ENCODE measurements at regions not wholly inside any gene's neighbourhood (a gene's known extent, or its start where the extent isn't known, plus 50 kb on each side); places are given as distances from the start of the nearest gene placed in this dataset.
"Not testable (repeated sequence)": the region's sequence is repeated elsewhere in the genome, so short reads cannot be mapped to it uniquely, and the experiment has no call there.

GRCh38 chr4:18454349-18454748, 432.8 kb upstream of the LCORL start:
- DNase-seq (ENCODE audit: low read depth in 2 of 3, low spot score in 2 of 3) = no peak

- DNase-seq (ENCODE audit: low read depth in 2 of 3, low spot score in 2 of 3) = no peak
Measured at GRCh38 chr4:18445110-18445509, 423.6 kb upstream of the LCORL start.

DNA sequence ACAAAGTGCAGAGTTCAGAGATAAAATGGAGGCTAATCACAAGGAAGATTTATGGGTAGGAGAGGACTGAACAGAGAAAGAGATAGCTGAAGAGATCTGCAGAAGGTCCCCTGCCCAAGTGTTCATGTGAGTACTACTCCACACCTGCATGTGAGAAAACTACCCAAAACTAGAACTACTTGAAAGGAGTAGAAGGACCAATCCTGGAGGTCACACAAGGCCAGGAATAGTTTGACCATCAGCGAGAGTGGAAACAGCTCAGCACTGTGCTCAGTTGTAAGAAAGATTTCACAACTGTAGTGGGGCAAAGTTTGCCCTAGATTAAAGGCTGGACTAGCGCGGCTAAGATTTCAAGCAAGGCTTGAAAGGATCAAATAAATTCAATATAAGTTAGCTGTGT, 422.7 kb upstream of the LCORL start:
- no peak for DNase-seq (ENCODE audit: low read depth in 2 of 3, low spot score in 2 of 3)

DNA sequence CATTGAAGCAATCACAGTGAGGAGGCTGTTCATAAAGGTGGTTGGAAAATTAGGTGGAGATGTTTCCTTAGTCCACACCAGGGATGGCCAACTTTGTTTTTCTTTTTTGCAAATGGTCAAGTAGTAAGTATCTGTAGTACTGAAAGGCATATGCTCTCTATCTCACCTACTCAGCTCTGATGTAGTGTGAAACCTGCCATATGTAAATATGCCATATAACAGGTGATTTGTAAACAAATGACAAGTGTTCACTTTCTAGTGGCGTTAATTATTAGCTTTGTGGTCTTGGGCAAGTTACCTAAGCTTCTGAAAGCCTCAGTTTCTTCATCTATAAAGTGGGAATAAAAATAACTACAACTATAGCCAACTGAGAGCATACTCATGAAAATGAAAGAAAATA, 421.4 kb upstream of the LCORL start:
- no peak for DNase-seq (ENCODE audit: low read depth in 2 of 3, low spot score in 2 of 3)

- DNase-seq (ENCODE audit: low read depth in 2 of 3, low spot score in 2 of 3) = no peak
Measured at GRCh38 chr4:18441676-18442075, 420.1 kb upstream of the LCORL start.

GRCh38 chr4:18441203-18441590, 419.6 kb upstream of the LCORL start:
- no peak for DNase-seq (ENCODE audit: low read depth in 2 of 3, low spot score in 2 of 3)

DNA sequence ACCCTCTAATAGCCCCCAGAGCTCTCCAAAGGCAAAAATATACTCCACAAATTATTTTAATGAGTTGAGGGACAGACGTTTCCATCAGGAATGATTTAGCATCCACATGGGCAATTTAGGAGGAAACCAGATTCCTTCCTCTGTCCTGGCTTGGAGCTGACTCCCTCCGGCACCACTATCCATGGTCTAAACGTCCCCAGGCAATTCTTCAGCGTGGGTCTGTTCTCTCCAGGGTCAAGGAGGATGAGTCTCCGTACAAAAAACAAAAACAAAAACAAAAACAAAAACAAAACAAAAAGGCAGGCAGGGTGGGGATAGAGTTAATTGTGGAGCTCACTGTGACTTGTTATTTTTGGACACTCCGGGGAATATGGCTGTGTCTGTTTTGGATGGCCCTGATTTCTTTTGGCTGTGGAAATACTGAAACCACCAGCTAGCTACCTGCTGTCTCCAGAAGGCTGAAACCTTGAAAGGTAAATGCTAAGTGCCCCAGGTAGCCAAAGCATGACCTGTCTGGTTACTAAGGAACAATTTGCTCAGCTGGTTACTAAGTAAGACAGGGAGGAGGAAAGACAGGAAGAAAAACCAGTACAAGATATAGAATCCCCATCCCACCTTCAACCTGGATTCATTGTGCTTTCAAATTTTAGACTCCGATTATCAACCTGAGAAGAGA, 419.1 kb upstream of the LCORL start:
- DNase-seq (ENCODE audit: low read depth in 2 of 3, low spot score in 2 of 3) = no peak

- DNase-seq (ENCODE audit: low read depth in 2 of 3, low spot score in 2 of 3) = no peak
Measured at GRCh38 chr4:18439311-18439710, 417.8 kb upstream of the LCORL start.

GRCh38 chr4:18435781-18436180, 414.2 kb upstream of the LCORL start:
- no peak for DNase-seq (ENCODE audit: low read depth in 2 of 3, low spot score in 2 of 3)

- DNase-seq (ENCODE audit: low read depth in 2 of 3, low spot score in 2 of 3) = no peak
Measured at GRCh38 chr4:18422685-18423084, 401.1 kb upstream of the LCORL start.

DNA sequence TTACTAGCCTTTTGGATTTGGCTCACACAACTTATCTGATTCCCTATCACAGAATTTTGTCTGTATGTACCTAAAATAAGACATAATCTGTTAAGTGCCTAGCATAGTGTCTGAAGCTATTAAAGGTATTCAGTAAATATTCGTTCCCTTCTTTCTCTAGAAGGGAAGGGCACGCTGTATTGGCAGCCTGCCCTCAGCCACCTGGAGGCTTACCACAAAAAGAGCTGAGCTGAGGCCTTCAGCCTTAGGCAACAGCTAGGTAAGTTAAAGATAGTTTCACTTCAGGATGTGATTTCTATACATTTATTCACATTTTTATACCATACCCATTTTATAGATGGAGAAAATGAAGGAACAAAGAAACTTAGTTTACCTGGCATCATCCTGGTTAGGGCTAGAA, 400.0 kb upstream of the LCORL start:
- DNase-seq (ENCODE audit: low read depth in 2 of 3, low spot score in 2 of 3) = no peak

GRCh38 chr4:18419780-18420179, 398.2 kb upstream of the LCORL start:
- DNase-seq (ENCODE audit: low read depth in 2 of 3, low spot score in 2 of 3) = no peak

DNA sequence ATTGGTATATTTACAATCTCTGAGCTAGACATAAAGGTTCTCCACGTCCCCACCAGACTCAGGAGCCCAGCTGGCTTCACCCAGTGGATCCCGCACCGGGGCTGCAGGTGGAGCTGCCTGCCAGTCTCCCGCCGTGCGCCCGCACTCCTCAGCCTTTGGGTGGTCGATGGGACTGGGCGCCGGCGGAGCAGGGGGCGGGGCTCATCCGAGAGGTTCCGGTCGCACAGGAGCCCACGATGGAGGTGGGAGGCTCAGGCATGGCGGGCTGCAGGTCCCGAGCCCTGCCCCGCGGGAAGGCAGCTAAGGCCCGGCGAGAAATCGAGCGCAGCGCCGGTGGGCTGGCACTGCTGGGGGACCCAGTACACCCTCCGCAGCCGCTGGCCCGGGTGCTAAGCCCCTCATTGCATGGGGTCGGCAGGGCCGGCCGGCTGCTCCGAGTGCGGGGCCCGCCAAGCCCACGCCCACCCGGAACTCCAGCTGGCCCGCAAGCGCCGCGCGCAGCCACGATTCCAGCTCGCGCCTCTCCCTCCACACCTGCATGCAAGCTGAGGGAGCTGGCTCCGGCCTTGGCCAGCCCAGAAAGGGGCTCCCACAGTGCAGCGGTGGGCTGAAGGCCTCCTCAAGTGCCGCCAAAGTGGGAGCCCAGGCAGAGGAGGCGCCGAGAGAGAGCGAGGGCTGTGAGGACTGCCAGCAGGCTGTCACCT, 396.8 kb upstream of the LCORL start:
- DNase-seq (ENCODE audit: low read depth in 2 of 3, low spot score in 2 of 3) = not testable (repeated sequence)

- not testable (repeated sequence) for DNase-seq (ENCODE audit: low read depth in 2 of 3, low spot score in 2 of 3)
Measured at GRCh38 chr4:18417651-18418050, 396.1 kb upstream of the LCORL start.

GRCh38 chr4:18406264-18406663, 384.7 kb upstream of the LCORL start:
- DNase-seq (ENCODE audit: low read depth in 2 of 3, low spot score in 2 of 3) = no peak

DNA sequence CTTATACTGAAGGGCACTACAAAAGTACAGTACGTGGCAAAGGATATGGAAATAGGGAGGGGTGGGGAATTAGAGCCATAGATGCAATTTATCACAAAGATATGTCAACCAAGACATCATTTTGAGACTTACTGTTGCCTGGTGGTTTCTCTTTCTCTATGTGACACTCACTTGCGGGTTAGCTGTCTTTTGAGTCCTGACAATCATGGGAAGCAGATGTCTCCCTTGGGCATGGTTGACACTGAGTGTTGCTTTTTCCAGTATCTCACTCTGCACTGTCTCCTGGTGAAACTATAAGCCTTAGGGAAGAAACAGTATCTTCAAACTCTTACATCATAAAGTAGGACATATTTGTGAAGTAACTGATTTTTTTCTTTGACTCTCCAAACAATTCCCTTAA, 383.5 kb upstream of the LCORL start:
- DNase-seq (ENCODE audit: low read depth in 2 of 3, low spot score in 2 of 3) = no peak

DNA sequence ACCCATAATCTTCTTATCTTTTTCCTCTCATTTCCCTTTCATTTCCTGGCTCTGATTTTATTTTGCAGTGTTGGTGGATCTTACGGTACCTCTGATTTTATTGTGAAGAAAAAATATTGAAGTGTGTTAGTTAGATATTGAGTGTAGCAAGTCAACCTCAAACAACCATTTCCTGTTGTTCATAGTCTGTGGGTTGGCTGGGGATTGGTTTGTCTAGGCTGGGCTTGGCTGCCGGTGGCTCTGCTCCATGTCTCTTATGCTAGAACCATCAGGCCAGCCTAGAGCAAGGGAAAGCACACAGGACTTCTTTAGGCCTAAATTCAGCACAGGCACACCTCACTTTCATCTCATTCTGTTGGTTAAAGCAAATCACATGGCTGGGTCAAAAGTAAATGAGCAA, 383.1 kb upstream of the LCORL start:
- no peak for DNase-seq (ENCODE audit: low read depth in 2 of 3, low spot score in 2 of 3)

- no peak for DNase-seq (ENCODE audit: low read depth in 2 of 3, low spot score in 2 of 3)
Measured at GRCh38 chr4:18403327-18403726, 381.8 kb upstream of the LCORL start.

- no peak for DNase-seq (ENCODE audit: low read depth in 2 of 3, low spot score in 2 of 3)
Measured at GRCh38 chr4:18401868-18402267, 380.3 kb upstream of the LCORL start.

DNA sequence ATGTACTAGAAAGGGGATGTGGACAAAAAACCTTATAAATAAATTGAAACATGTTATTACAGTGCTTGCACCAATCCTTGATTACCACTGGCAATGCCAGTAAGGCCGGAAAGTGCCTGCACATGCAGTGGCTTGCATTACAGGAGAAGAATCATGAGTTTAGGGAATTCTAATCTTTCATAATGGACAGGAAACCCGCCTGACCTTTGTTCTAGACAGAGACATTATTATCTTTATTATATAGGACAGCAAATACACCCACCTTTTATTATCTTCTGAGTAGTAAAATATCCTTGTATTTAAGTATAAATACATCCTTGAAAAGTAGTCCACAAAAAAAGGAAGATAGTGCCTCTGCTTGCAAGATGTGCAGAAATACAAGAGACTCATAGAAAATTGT, 379.9 kb upstream of the LCORL start:
- DNase-seq (ENCODE audit: low read depth in 2 of 3, low spot score in 2 of 3) = no peak

DNA sequence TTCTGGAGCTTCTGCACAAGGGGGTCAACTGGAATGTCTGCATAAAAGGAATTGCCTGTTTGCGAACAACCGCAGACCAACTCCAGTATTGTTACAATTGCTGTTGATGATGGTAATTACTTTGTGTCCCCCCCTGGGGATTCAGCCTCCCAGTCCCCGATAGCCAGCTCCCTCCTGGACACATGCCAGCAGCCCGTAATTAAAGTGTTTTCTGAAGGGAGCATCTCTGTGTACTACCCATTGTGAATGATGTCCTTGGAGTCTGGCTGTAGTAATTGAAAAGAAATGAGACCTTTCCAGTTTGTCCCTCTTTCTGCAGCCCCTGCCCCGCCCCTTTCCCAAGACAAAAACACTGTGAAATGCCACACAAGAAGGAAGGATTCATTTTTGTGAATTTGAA, 377.1 kb upstream of the LCORL start:
- no peak for DNase-seq (ENCODE audit: low read depth in 2 of 3, low spot score in 2 of 3)

GRCh38 chr4:18397681-18398390, 376.3 kb upstream of the LCORL start:
- no peak for DNase-seq (ENCODE audit: low read depth in 2 of 3, low spot score in 2 of 3)
